ENCODE measurements at regions not wholly inside any gene's neighbourhood (a gene's known extent, or its start where the extent isn't known, plus 50 kb on each side); places are given as distances from the start of the nearest gene placed in this dataset.

- Histone ChIP-seq H3K9ac (ENCODE audit: low read length) (no peak overlapping the region), H3K4me1 (ENCODE audit: control insufficient read depth, low read depth, low read length) (no peaks in the 10 kb centered on the region), H3K27me3 (ENCODE audit: control insufficient read depth, insufficient read depth, low read length) (no peaks in the 10 kb centered on the region), H3K27ac (ENCODE audit: low read length) (no peak overlapping the region), H3K4me3 (ENCODE audit: low read length) (no peak overlapping the region), H3K36me3 (ENCODE audit: control insufficient read depth, low read depth, low read length) (no peaks in the 10 kb centered on the region), H3K9me3 (ENCODE audit: control insufficient read depth, low read depth, low read length) (no peaks in the 10 kb centered on the region)
Measured at GRCh38 chr4:53676402-53676871, 85.2 kb upstream of the LNX1 start.

DNA sequence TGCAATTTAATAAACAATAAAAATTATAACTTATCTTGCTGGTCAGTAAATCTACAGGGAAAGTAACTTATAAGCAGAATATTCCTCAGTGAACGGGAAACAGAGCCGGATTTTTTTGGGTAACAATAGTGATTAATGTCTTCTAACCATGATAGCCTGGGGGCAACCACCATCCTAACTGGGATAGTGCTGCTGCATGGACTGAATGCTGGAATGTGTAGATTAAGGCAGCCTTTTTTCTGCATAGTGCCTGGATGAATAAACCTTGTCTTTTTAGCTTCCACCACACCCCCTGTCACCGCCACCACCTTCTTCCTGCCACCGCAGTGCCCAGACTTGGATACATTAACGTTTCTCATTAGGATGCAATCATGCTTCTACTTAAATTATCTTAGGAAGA is 83.6 kb upstream of the LNX1 start:
- Histone ChIP-seq H3K36me3 (ENCODE audit: control insufficient read depth, low read depth, low read length) (no peaks in the 10 kb centered on the region), H3K9me3 (ENCODE audit: control insufficient read depth, low read depth, low read length) (no peaks in the 10 kb centered on the region), H3K27me3 (ENCODE audit: control insufficient read depth, insufficient read depth, low read length) (no peaks in the 10 kb centered on the region), H3K4me1 (ENCODE audit: control insufficient read depth, low read depth, low read length) (no peaks in the 10 kb centered on the region), H3K4me3 (ENCODE audit: low read length) (no peak overlapping the region), H3K9ac (ENCODE audit: low read length) (no peak overlapping the region), H3K27ac (ENCODE audit: low read length) (no peak overlapping the region)

GRCh38 chr4:53672873-53673272 is 81.6 kb upstream of the LNX1 start:
- H3K27ac ChIP-seq (ENCODE audit: low read length), result no peak overlapping the region
- H3K4me3 ChIP-seq (ENCODE audit: low read length), result no peak overlapping the region
- no peaks in the 10 kb centered on the region for H3K27me3 ChIP-seq (ENCODE audit: control insufficient read depth, insufficient read depth, low read length)
- no peaks in the 10 kb centered on the region for H3K9me3 ChIP-seq (ENCODE audit: control insufficient read depth, low read depth, low read length)
- no peaks in the 10 kb centered on the region for H3K4me1 ChIP-seq (ENCODE audit: control insufficient read depth, low read depth, low read length)
- H3K9ac ChIP-seq (ENCODE audit: low read length), result no peak overlapping the region
- H3K36me3 ChIP-seq (ENCODE audit: control insufficient read depth, low read depth, low read length), result no peaks in the 10 kb centered on the region

DNA sequence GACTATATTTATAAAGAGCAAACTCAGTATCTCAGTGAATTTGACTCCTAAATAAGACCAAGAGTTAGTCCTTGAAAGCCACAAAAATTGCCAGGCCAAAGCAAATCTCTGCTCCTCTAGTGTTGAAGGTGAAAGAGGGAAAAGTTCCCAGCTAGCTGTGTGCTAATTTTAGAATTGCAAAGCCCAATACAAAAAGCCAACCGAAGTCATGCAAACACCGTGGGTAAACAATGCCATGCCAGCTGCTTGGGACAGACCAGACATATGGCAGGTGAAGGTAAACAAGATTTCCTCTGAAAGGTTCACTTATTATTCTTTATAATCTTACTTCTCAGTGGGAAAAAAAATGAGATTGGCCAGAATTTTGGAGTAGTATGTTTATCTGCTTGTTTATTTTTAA is 80.5 kb upstream of the LNX1 start:
- Histone ChIP-seq H3K4me1 (ENCODE audit: control insufficient read depth, low read depth, low read length) (no peaks in the 10 kb centered on the region), H3K27ac (ENCODE audit: low read length) (no peak overlapping the region), H3K9me3 (ENCODE audit: control insufficient read depth, low read depth, low read length) (no peaks in the 10 kb centered on the region), H3K36me3 (ENCODE audit: control insufficient read depth, low read depth, low read length) (no peaks in the 10 kb centered on the region), H3K4me3 (ENCODE audit: low read length) (no peak overlapping the region), H3K27me3 (ENCODE audit: control insufficient read depth, insufficient read depth, low read length) (no peaks in the 10 kb centered on the region), H3K9ac (ENCODE audit: low read length) (no peak overlapping the region)

DNA sequence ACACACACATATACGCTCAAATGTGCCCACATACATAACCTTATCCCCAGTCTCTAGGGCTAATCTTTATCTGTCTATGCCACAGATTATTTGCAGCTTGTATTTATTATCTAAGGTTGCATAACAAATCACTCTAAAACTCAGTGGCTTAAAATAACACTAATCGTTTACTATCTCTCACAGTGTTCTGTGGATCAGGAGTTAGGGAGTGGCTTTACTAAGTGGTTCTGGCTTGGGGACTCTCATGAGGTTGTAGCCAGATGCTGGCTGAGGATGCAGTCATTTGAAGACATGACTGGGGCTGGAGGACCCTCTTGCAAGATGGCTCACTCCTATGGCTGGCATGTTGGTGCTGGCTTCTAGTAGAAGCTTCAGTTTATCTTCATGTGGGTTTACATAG is 68.5 kb upstream of the LNX1 start:
- Histone ChIP-seq H3K36me3 (ENCODE audit: control insufficient read depth, low read depth, low read length) (no peaks in the 10 kb centered on the region), H3K27ac (ENCODE audit: low read length) (no peak overlapping the region), H3K9ac (ENCODE audit: low read length) (no peak overlapping the region), H3K4me1 (ENCODE audit: control insufficient read depth, low read depth, low read length) (no peaks in the 10 kb centered on the region), H3K27me3 (ENCODE audit: control insufficient read depth, insufficient read depth, low read length) (no peaks in the 10 kb centered on the region), H3K9me3 (ENCODE audit: control insufficient read depth, low read depth, low read length) (no peaks in the 10 kb centered on the region), H3K4me3 (ENCODE audit: low read length) (no peak overlapping the region)

DNA sequence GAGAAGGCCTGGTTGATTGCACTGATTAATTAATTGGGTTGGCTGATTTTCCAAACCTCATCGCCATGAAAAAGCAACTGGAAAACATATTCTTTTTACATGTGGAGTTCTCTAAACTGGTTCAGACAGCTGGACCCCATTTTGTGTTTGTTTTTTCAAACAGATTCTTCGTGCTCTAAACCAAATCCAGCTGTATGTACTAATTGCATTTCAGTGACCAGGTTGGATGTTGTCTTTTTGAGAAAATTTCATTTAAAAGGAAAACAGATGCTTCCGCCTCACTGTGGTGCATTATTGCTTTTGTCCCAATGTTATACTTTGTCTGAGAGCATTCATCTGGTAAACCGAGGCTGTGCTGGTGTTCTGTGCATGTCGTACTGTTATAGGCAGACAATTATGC is 67.8 kb upstream of the LNX1 start:
- Histone ChIP-seq H3K27ac (ENCODE audit: low read length) (no peak overlapping the region), H3K9ac (ENCODE audit: low read length) (no peak overlapping the region), H3K27me3 (ENCODE audit: control insufficient read depth, insufficient read depth, low read length) (no peaks in the 10 kb centered on the region), H3K4me3 (ENCODE audit: low read length) (no peak overlapping the region), H3K9me3 (ENCODE audit: control insufficient read depth, low read depth, low read length) (no peaks in the 10 kb centered on the region), H3K36me3 (ENCODE audit: control insufficient read depth, low read depth, low read length) (no peaks in the 10 kb centered on the region), H3K4me1 (ENCODE audit: control insufficient read depth, low read depth, low read length) (no peaks in the 10 kb centered on the region)

- no peaks in the 10 kb centered on the region for H3K27me3 ChIP-seq (ENCODE audit: control insufficient read depth, insufficient read depth, low read length)
- no peaks in the 10 kb centered on the region for H3K36me3 ChIP-seq (ENCODE audit: control insufficient read depth, low read depth, low read length)
- no peaks in the 10 kb centered on the region for H3K4me1 ChIP-seq (ENCODE audit: control insufficient read depth, low read depth, low read length)
- H3K4me3 ChIP-seq (ENCODE audit: low read length), result no peak overlapping the region
- H3K27ac ChIP-seq (ENCODE audit: low read length), result no peak overlapping the region
- H3K9me3 ChIP-seq (ENCODE audit: control insufficient read depth, low read depth, low read length), result no peaks in the 10 kb centered on the region
- H3K9ac ChIP-seq (ENCODE audit: low read length), result no peak overlapping the region
Measured at GRCh38 chr4:53658029-53658428, 66.7 kb upstream of the LNX1 start.

- Histone ChIP-seq H3K9ac (ENCODE audit: low read length) (no peak overlapping the region), H3K4me3 (ENCODE audit: low read length) (no peak overlapping the region), H3K36me3 (ENCODE audit: control insufficient read depth, low read depth, low read length) (no peaks in the 10 kb centered on the region), H3K4me1 (ENCODE audit: control insufficient read depth, low read depth, low read length) (no peaks in the 10 kb centered on the region), H3K27me3 (ENCODE audit: control insufficient read depth, insufficient read depth, low read length) (no peaks in the 10 kb centered on the region), H3K9me3 (ENCODE audit: control insufficient read depth, low read depth, low read length) (no peaks in the 10 kb centered on the region), H3K27ac (ENCODE audit: low read length) (no peak overlapping the region)
Measured at GRCh38 chr4:53656421-53656981, 65.2 kb upstream of the LNX1 start.

DNA sequence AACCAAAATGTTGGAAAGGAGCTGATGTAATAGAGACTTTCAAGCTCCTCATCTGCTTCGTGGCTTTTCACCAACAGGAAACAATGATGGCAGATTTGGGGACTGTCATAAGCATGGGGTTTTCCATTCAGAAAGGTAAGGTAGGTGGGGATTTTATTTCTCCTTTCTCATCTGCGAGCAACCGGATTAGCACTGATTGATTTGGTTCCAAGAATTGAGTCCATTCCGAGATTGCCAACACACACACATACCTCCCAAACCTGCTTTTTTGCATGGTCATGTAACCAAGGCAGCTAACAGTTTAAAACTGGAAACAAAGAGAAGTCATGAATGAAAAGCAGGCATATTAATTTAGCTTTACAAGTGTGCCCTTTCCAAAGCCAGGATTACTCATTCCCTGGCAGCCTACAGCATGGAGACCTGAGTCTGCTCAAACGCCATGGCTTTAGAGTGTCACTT is 63.0 kb upstream of the LNX1 start:
- Histone ChIP-seq H3K36me3 (ENCODE audit: control insufficient read depth, low read depth, low read length) (no peaks in the 10 kb centered on the region), H3K9me3 (ENCODE audit: control insufficient read depth, low read depth, low read length) (no peaks in the 10 kb centered on the region), H3K27me3 (ENCODE audit: control insufficient read depth, insufficient read depth, low read length) (no peaks in the 10 kb centered on the region), H3K9ac (ENCODE audit: low read length) (no peak overlapping the region), H3K4me3 (ENCODE audit: low read length) (no peak overlapping the region), H3K27ac (ENCODE audit: low read length) (no peak overlapping the region), H3K4me1 (ENCODE audit: control insufficient read depth, low read depth, low read length) (no peaks in the 10 kb centered on the region)

DNA sequence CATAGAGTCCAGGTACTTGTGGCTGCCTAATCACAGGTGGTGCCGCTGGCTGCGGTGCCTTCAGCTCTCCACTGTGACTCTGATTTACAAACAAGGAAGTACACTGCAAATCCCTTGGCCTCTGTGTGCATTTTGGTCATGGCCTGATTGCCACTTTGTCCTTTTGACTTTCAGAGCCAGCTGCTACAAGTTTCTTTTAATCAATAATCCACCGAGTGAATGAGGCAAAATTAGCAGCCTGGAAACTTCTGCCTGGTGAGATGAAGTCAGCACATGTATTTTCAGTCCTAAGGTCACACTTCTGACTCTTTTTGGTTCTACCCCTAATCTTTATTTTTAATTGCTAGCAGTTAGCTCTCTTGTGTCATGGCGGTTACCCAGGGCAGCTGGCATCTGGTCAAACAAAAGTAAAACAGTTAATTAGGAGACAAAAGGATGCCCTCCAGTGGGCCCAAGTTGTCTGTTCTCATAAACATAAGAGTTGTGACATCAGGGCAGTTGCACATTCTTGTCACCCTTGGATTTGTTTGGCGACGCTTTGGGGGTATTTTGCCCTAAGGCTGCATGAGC is 62.3 kb upstream of the LNX1 start:
- Histone ChIP-seq H3K4me3 (ENCODE audit: low read length) (no peak overlapping the region), H3K27ac (ENCODE audit: low read length) (no peak overlapping the region), H3K4me1 (ENCODE audit: control insufficient read depth, low read depth, low read length) (no peaks in the 10 kb centered on the region), H3K9ac (ENCODE audit: low read length) (no peak overlapping the region), H3K27me3 (ENCODE audit: control insufficient read depth, insufficient read depth, low read length) (no peaks in the 10 kb centered on the region), H3K36me3 (ENCODE audit: control insufficient read depth, low read depth, low read length) (no peaks in the 10 kb centered on the region), H3K9me3 (ENCODE audit: control insufficient read depth, low read depth, low read length) (no peaks in the 10 kb centered on the region)

DNA sequence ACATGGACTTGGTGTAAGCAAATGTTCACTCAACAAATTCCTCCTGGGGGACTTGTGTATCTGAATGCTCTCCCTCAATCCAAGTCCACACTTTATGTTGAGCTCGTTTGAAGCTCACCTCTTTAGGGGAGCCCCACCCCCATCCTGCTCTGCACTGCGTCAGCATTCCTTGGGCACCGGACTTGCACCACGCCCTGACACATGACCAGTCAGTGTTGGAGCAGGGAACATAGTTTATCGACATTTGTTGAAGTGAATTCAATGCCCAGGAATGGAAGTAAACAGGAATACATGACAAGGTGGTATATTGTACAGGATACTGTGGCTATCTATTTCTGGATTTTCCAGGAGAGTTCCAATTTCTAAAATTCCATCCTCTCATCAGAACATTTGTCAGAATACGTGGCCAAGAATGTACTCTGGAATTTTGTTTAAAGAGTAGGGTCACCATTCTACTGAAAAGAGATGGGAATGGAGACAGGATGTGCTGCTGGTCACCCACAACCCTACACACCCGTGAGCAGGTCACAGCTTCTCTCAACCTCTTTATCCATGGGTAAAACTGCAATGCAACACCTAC is 60.0 kb upstream of the LNX1 start:
- H3K4me1 ChIP-seq (ENCODE audit: control insufficient read depth, low read depth, low read length), result no peaks in the 10 kb centered on the region
- H3K27ac ChIP-seq (ENCODE audit: low read length), result no peak overlapping the region
- H3K9ac ChIP-seq (ENCODE audit: low read length), result no peak overlapping the region
- H3K9me3 ChIP-seq (ENCODE audit: control insufficient read depth, low read depth, low read length), result no peaks in the 10 kb centered on the region
- no peak overlapping the region for H3K4me3 ChIP-seq (ENCODE audit: low read length)
- H3K36me3 ChIP-seq (ENCODE audit: control insufficient read depth, low read depth, low read length), result no peaks in the 10 kb centered on the region
- H3K27me3 ChIP-seq (ENCODE audit: control insufficient read depth, insufficient read depth, low read length), result no peaks in the 10 kb centered on the region

DNA sequence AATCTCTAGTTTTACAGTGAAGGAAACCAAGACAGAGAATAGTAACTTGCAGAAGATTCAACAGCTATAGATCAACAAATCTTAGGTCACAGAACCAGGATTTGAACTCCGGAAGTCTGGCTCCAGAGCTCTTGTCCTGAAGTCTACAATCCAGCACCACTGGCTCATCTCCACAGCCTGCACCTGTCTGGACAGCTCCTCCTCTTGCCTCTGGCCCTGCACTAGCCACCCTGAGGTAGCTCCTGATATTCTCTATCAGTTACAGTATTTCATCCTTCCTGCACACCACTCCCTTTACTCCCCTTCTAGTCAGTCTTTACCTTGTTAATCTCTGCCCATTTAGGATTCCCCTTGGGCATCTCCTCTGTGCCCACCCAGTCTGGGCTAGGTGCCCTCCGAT is 58.1 kb upstream of the LNX1 start:
- no peak overlapping the region for H3K27ac ChIP-seq (ENCODE audit: low read length)
- no peak overlapping the region for H3K9ac ChIP-seq (ENCODE audit: low read length)
- H3K4me3 ChIP-seq (ENCODE audit: low read length), result no peak overlapping the region
- H3K36me3 ChIP-seq (ENCODE audit: control insufficient read depth, low read depth, low read length), result no peaks in the 10 kb centered on the region
- no peaks in the 10 kb centered on the region for H3K9me3 ChIP-seq (ENCODE audit: control insufficient read depth, low read depth, low read length)
- no peaks in the 10 kb centered on the region for H3K27me3 ChIP-seq (ENCODE audit: control insufficient read depth, insufficient read depth, low read length)
- H3K4me1 ChIP-seq (ENCODE audit: control insufficient read depth, low read depth, low read length), result no peaks in the 10 kb centered on the region

All from iPS-18a (cell line).